Ovary (tissue), 7 donors: ENCODE measurements at regions not wholly inside any gene's neighbourhood (a gene's known extent, or its start where the extent isn't known, plus 50 kb on each side); places are given as distances from the start of the nearest gene placed in this dataset.

Experiments
- DNase-seq, 5 donors: peaks; one replicate each; pipeline ENCODE4 v3.0.0-alpha.2; 2019 to 2020
- H3K27ac ChIP-seq, 2 donors: fragments of 200-600 bp; one replicate each; pipeline versions ENCODE4 v1.5.1 to v1.8.0; 2019 to 2022
- H3K27me3 ChIP-seq: fragments of 200-600 bp; one replicate; pipeline ENCODE4 v1.8.0; 2022
- H3K36me3 ChIP-seq: fragments of 200-600 bp; sonication (generic); one replicate; pipeline ENCODE4 v1.5.1; 2019
- H3K4me1 ChIP-seq: one replicate; pipeline ENCODE4 v1.8.1; 2013; ENCODE audit warnings: mild to moderate bottlenecking, moderate library complexity; ENCODE audit not compliant: insufficient read depth
- H3K4me3 ChIP-seq: fragments of 200-600 bp; sonication (generic); one replicate; pipeline ENCODE4 v1.5.1; 2017
- H3K9me3 ChIP-seq, 2 donors: fragments of 200-600 bp in 1 of 2; sonication (generic) in 1 of 2; one replicate each; pipeline versions ENCODE4 v1.5.1 to v1.8.1; 2013 to 2019; ENCODE audit warnings: mild to moderate bottlenecking in 1 of 2, moderate library complexity in 1 of 2
- CTCF ChIP-seq, 3 donors: fragments of 450-650 bp in 2 of 3; fragments of 200-600 bp in 1 of 3; IDR thresholded peaks; one replicate each; pipeline versions ENCODE4 v1.5.1 to v1.8.0; 2016 to 2022; ENCODE audit warnings: antibody characterized with exemption in 3 of 3, mild to moderate bottlenecking in 1 of 3
- EP300 ChIP-seq: sonication (generic); formaldehyde crosslinking; IDR thresholded peaks from one replicate; pipeline ENCODE4 v1.6.1; 2017; ENCODE audit warnings: antibody characterized with exemption
- POLR2A ChIP-seq: fragments of 450-650 bp; IDR thresholded peaks from one replicate; pipeline ENCODE4 v1.6.1; 2017; ENCODE audit warnings: antibody characterized with exemption, mild to moderate bottlenecking, moderate library complexity
- WGBS, 3 donors: extraction: QIAGEN DNeasy Blood & Tissue Kit in 1 of 3; methylation state at CpG; one replicate each; pipeline versions ENCODE4 v1.1.5 to v1.1.7; 2013 to 2017; 5-methylcytosine and 5-hydroxymethylcytosine counted together
- intact Hi-C, 4 donors: fragments of 100-400 bp; cut with DNase I; formaldehyde crosslinking; loops; one replicate each; pipeline versions ENCODE4 v1.11.0 to v1.15.1; 2022 to 2023
- donor health status: DM: no; HTN: no; CAD: no; lungs with moderate emphysema.
- donor health status: DM: no; HTN: no; CAD: no.
- donor health status: Bipolar disorder and iron deficiency.
- donor health status: DM: no; HTN: no; CAD: no.
- donor health status: DM: yes; HTN: yes; CAD: no.

DNA sequence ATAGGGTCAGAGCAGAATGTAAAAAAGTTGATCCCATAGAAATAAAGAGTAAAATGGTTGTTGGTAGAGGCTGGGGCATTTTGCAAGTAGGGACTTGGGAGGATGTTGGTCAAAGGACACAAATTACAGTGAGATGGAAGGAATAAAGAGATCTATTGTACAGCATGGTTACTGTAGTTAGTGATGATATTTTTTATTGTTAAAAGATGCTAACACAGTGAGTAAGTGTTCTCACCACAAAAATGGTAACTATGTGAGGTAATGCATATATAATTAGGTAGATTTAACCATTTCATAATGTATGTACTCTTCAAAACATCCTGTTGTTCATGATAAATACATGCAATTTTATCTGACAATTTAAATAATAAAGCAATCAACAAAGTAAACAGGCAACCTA, 280.7 kb upstream of the MAGI2 start:
- H3K4me3 ChIP-seq = no peak overlapping the region
- DNase-seq = no peak
- TF ChIP-seq EP300 (no peak), CTCF (IDR thresholded peaks at IDR 0.05) (no peak), POLR2A (no peak)
- intact Hi-C loops = no loop called here
- H3K36me3 ChIP-seq = no peaks in the 10 kb centered on the region
- peaks cover 0 to 3% of the 10 kb centered on the region in 2 donors for H3K9me3 ChIP-seq
- no peaks in the 10 kb centered on the region for H3K27me3 ChIP-seq
- H3K27ac ChIP-seq = no peak overlapping the region
- no peaks in the 10 kb centered on the region for H3K4me1 ChIP-seq

DNA sequence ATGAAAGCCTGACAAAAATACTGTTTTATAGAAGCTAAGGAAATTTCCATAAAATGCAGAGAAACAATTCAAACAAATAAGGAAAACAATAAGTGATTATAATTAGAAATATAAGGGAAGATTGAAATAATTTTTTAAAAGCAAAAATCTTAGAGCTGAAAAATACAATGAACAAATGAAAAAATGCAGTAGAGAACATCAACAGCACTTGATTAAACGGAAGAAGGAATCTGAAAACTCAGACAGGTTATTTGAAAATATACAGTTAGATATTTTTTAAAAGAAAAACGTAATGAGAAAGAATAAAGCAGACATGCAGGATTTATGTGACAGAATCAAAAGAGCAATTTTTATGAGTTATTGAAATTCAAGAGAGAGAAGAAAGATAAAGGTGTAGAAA, 279.1 kb upstream of the MAGI2 start:
- peaks cover 0 to 3% of the 10 kb centered on the region in 2 donors for H3K9me3 ChIP-seq
- WGBS, 3 donors = 65 to 74% (median 73%) methylated on average over 2 of the region's 2 CpGs

DNA sequence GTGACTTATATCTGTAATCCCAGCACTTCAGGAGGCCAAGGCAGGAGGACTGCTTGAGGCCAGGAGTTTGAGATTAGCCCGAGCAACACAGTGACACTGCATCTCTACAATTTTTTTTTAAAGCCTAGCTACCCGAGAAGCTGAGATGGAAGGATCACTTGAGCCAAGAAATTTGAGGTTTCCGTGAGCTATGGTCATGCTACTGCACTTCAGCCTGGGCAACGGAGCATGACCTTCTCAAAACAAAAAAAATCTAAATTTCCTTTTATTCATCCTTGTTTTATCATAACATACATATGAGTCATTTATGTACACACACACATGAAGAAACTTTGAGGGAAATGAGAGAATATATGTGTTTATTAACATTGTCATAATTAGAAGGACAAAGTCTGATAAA, 277.5 kb upstream of the MAGI2 start:
- no peaks in the 10 kb centered on the region for H3K4me1 ChIP-seq
- H3K27ac ChIP-seq = no peak overlapping the region
- no peaks in the 10 kb centered on the region for H3K36me3 ChIP-seq
- 87 to 93% (median 92%) methylated on average over 4 of the region's 4 CpGs for WGBS, 3 donors
- no peak for TF ChIP-seq EP300
- TF ChIP-seq POLR2A = no peak
- TF ChIP-seq CTCF (IDR thresholded peaks at IDR 0.05) = no peak
- H3K4me3 ChIP-seq = no peak overlapping the region
- H3K27me3 ChIP-seq = no peaks in the 10 kb centered on the region
- DNase-seq = no peak
- H3K9me3 ChIP-seq = peaks cover 0 to 3% of the 10 kb centered on the region in 2 donors
- intact Hi-C loops = loop anchor here in 1 of 4 donors (2.0 kb wide), 1 partner anchor 22 kb away; no protein-coding TSS in a partner anchor

More for the DNA sequence above, 279.1 kb upstream of the MAGI2 start:
- TF ChIP-seq CTCF (IDR thresholded peaks at IDR 0.05) (no peak), POLR2A (no peak), EP300 (no peak)
- H3K27ac ChIP-seq = no peak overlapping the region
- no peaks in the 10 kb centered on the region for H3K27me3 ChIP-seq
- no peaks in the 10 kb centered on the region for H3K36me3 ChIP-seq
- intact Hi-C loops = no loop called here
- H3K4me1 ChIP-seq = no peaks in the 10 kb centered on the region
- no peak overlapping the region for H3K4me3 ChIP-seq
- no peak for DNase-seq

GRCh38 chr7:79723833-79724618, 270.6 kb upstream of the MAGI2 start:
- no peaks in the 10 kb centered on the region for H3K4me1 ChIP-seq
- no peaks in the 10 kb centered on the region for H3K9me3 ChIP-seq
- H3K36me3 ChIP-seq = no peaks in the 10 kb centered on the region
- H3K27ac ChIP-seq = no peak overlapping the region
- intact Hi-C loops = no loop called here
- H3K4me3 ChIP-seq = no peak overlapping the region
- DNase-seq = no peak
- no peaks in the 10 kb centered on the region for H3K27me3 ChIP-seq
- WGBS, 3 donors = 31 to 40% (median 38%) methylated on average over 6 of the region's 6 CpGs
- TF ChIP-seq POLR2A (no peak), EP300 (no peak), CTCF (IDR thresholded peaks at IDR 0.05) (no peak)
